ENCODE measurements at regions not wholly inside any gene's neighbourhood (a gene's known extent, or its start where the extent isn't known, plus 50 kb on each side); places are given as distances from the start of the nearest gene placed in this dataset.
"Not testable (repeated sequence)": the region's sequence is repeated elsewhere in the genome, so short reads cannot be mapped to it uniquely, and the experiment has no call there.

- TF ChIP-seq CTCF, POLR2A (IDR thresholded peaks at IDR 0.05): not testable (repeated sequence)
Observed at GRCh38 chr13:22966753-22967152, 214.0 kb upstream of the SGCG start.

All from testis (tissue), 2 donors.